HEK293T (cell line): ENCODE measurements at regions not wholly inside any gene's neighbourhood (a gene's known extent, or its start where the extent isn't known, plus 50 kb on each side); places are given as distances from the start of the nearest gene placed in this dataset.

ENCODE experiments used
- CTCF ChIA-PET: fragments of 350-600 bp; formaldehyde crosslinking; extraction: SDS; loops from one replicate; lab custom pipeline; 2021; ENCODE audit warnings: antibody characterized with exemption, inconsistent platforms; lab: Yijun Ruan, JAX
- POLR2A ChIA-PET: fragments of 350-600 bp; formaldehyde crosslinking; extraction: SDS; loops from one replicate; lab custom pipeline; 2020; ENCODE audit warnings: antibody characterized with exemption, inconsistent platforms; lab: Yijun Ruan, JAX
- DNase-seq: peaks from one replicate; pipeline ENCODE4 v3.0.0; 2012; ENCODE audit warnings: mixed read lengths; ENCODE audit errors: extremely low spot score
- ARNT ChIP-seq: fragments of 450-650 bp; IDR thresholded peaks from 2 replicates; pipeline ENCODE4 v1.6.1; 2017; ENCODE audit warnings: mild to moderate bottlenecking
- BHLHE40 ChIP-seq: fragments of 450-650 bp; IDR thresholded peaks from 2 replicates; pipeline ENCODE4 v1.6.1; 2016; ENCODE audit warnings: mild to moderate bottlenecking, moderate library complexity, borderline replicate concordance
- CTBP1 ChIP-seq: fragments of 450-650 bp; IDR thresholded peaks from 2 replicates; pipeline ENCODE4 v1.6.1; 2016; ENCODE audit warnings: borderline replicate concordance
- ELF4 ChIP-seq: fragments of 450-650 bp; IDR thresholded peaks from 2 replicates; pipeline ENCODE4 v1.6.1; 2017; ENCODE audit warnings: antibody characterized with exemption
- FOXA1 ChIP-seq: fragments of 450-650 bp; IDR thresholded peaks from 2 replicates; pipeline ENCODE4 v1.6.1; 2016; ENCODE audit warnings: mild to moderate bottlenecking
- FOXK2 ChIP-seq: fragments of 450-650 bp; IDR thresholded peaks from 2 replicates; pipeline ENCODE4 v1.6.1; 2016; ENCODE audit warnings: mild to moderate bottlenecking
- FOXM1 ChIP-seq: fragments of 450-650 bp; IDR thresholded peaks from 2 replicates; pipeline ENCODE4 v1.6.1; 2017; ENCODE audit warnings: mild to moderate bottlenecking, borderline replicate concordance
- HDGF ChIP-seq: fragments of 450-650 bp; IDR thresholded peaks from 2 replicates; pipeline ENCODE4 v1.6.1; 2017; ENCODE audit warnings: antibody characterized with exemption, borderline replicate concordance
- L3MBTL2 ChIP-seq: fragments of 450-650 bp; conservative IDR thresholded peaks from 2 replicates; pipeline ENCODE4 v1.6.1; 2016; ENCODE audit warnings: mild to moderate bottlenecking
- LEF1 ChIP-seq: fragments of 450-650 bp; IDR thresholded peaks from 2 replicates; pipeline ENCODE4 v1.6.1; 2017; ENCODE audit warnings: mild to moderate bottlenecking, borderline replicate concordance
- NFRKB ChIP-seq: fragments of 450-650 bp; IDR thresholded peaks from 2 replicates; pipeline ENCODE4 v1.6.1; 2016; ENCODE audit warnings: mild to moderate bottlenecking, moderate library complexity
- PKNOX1 ChIP-seq: fragments of 450-650 bp; IDR thresholded peaks from 2 replicates; pipeline ENCODE4 v1.6.1; 2016
- SP1 ChIP-seq: fragments of 450-650 bp; IDR thresholded peaks from 2 replicates; pipeline ENCODE4 v1.6.1; 2017
- SUZ12 ChIP-seq: fragments of 450-650 bp; IDR thresholded peaks from 2 replicates; pipeline ENCODE4 v1.6.1; 2016; ENCODE audit warnings: mild to moderate bottlenecking
- TARDBP ChIP-seq: fragments of 450-650 bp; IDR thresholded peaks from 2 replicates; pipeline ENCODE4 v1.6.1; 2016
- ZNF384 ChIP-seq: fragments of 450-650 bp; IDR thresholded peaks from 2 replicates; pipeline ENCODE4 v1.6.1; 2016

GRCh38 chr1:23639460-23640095 lies 52.0 kb upstream of the RPL11 start:
- ChIA-PET CTCF (interaction anchor here (1.4 kb wide), 1 partner anchor 143 kb away, joined by 5 read pairs; no protein-coding TSS in a partner anchor), POLR2A (interaction anchor here (0.7 to 3.7 kb wide), 3 partner anchors 81 to 89 kb away, joined by 3 to 33 read pairs (median 4); partner anchors contain the start of gene ID3)
- no peak for DNase-seq
- TF ChIP-seq HDGF (no peak), NFRKB (no peak), SUZ12 (no peak), FOXK2 (no peak), BHLHE40 (no peak), TARDBP (no peak), CTBP1 (no peak), L3MBTL2 (no peak), SP1 (no peak), ARNT (no peak), LEF1 (no peak), PKNOX1 (no peak), FOXM1 (no peak), FOXA1 (no peak), ELF4 (no peak), ZNF384 (no peak)

GRCh38 chr1:23638786-23639241 lies 52.8 kb upstream of the RPL11 start:
- no peak for DNase-seq
- ChIA-PET POLR2A (interaction anchor here (1.3 to 3.7 kb wide), 2 partner anchors 80 to 88 kb away, joined by 4 to 33 read pairs; partner anchors contain the start of gene ID3), CTCF (interaction anchor here (1.4 to 2.6 kb wide), 2 partner anchors 93 to 142 kb away, joined by 5 to 51 read pairs; no protein-coding TSS in a partner anchor)
- TF ChIP-seq LEF1 (no peak), TARDBP (no peak), L3MBTL2 (no peak), BHLHE40 (no peak), FOXM1 (no peak), PKNOX1 (no peak), ZNF384 (no peak), ELF4 (no peak), CTBP1 (no peak), SUZ12 (no peak)

- POLR2A ChIA-PET, result interaction anchor here (1.3 to 3.7 kb wide), 2 partner anchors 79 to 88 kb away, joined by 4 to 33 read pairs; partner anchors contain the start of gene ID3
- no peak for TF ChIP-seq HDGF
- no peak for TF ChIP-seq L3MBTL2
- no peak for TF ChIP-seq ARNT
- no peak for TF ChIP-seq FOXM1
- no peak for TF ChIP-seq FOXK2
- no peak for TF ChIP-seq SUZ12
- no peak for TF ChIP-seq NFRKB
- no peak for TF ChIP-seq ZNF384
- TF ChIP-seq ELF4, result no peak
- TF ChIP-seq BHLHE40, result no peak
- TF ChIP-seq LEF1, result no peak
- TF ChIP-seq PKNOX1, result no peak
- no peak for TF ChIP-seq SP1
- CTCF ChIA-PET, result interaction anchor here (1.4 to 4.4 kb wide), 7 partner anchors 10 to 141 kb away, joined by 4 to 51 read pairs (median 9); no protein-coding TSS in a partner anchor
- no peak for DNase-seq
Observed at GRCh38 chr1:23638188-23638619, 53.4 kb upstream of the RPL11 start.

DNA sequence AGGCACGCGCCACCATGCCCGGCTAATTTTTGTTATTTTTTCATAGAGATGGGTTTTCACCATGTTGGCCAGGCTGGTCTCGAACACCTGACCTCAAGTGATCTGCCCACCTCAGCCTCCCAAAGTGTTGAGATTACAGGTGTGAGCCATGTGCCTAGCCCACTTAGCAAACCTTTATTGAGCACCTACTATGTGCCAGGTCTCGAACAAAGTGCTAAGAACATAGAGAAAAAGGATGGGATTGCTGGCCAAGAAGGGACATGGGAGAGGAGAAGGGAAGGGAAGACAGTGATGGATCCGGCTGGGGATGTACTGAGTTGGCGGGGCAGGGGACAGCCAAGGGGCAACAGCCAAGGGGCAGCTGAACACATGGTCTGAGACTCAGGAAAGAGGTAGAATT lies 55.6 kb upstream of the RPL11 start:
- CTCF ChIA-PET, result interaction anchor here (0.9 to 4.4 kb wide), 5 partner anchors 18 to 107 kb away, joined by 3 to 33 read pairs (median 10); no protein-coding TSS in a partner anchor
- DNase-seq, result no peak
- TF ChIP-seq NFRKB, result no peak
- no peak for TF ChIP-seq PKNOX1
- no peak for TF ChIP-seq FOXM1
- no peak for TF ChIP-seq FOXA1
- POLR2A ChIA-PET, result interaction anchor here (1.3 to 3.7 kb wide), 3 partner anchors 77 to 105 kb away, joined by 4 to 33 read pairs (median 6); partner anchors contain the start of genes E2F2 and ID3
